Fibroblast of the aortic adventitia (primary cell): ENCODE measurements at regions not wholly inside any gene's neighbourhood (a gene's known extent, or its start where the extent isn't known, plus 50 kb on each side); places are given as distances from the start of the nearest gene placed in this dataset.

Experiments used
- DNase-seq: peaks from one replicate; pipeline ENCODE4 v3.0.0-alpha.2; 2010; ENCODE audit warnings: low read depth
- H3K4me3 ChIP-seq: 2 replicates; pipeline ENCODE4 v1.5.1; 2011; ENCODE audit warnings: low read depth, mild to moderate bottlenecking, control low read depth, low read length, moderate library complexity
- CTCF ChIP-seq: IDR thresholded peaks from 2 replicates; pipeline ENCODE4 v1.5.1; 2011; ENCODE audit warnings: mild to moderate bottlenecking, low read length, control low read depth, inconsistent platforms; ENCODE audit not compliant: insufficient read depth

GRCh38 chr7:26584326-26584725 lies 280.1 kb downstream of the SKAP2 start:
- H3K4me3 ChIP-seq = no peak overlapping the region
- TF ChIP-seq CTCF = no peak
- no peak for DNase-seq

- DNase-seq = no peak
- H3K4me3 ChIP-seq = no peak overlapping the region
- TF ChIP-seq CTCF = no peak
These were observed 279.3 kb downstream of the SKAP2 start for GRCh38 chr7:26584987-26585665.

- TF ChIP-seq CTCF = no peak
- no peak for DNase-seq
- H3K4me3 ChIP-seq = no peak overlapping the region
These were observed 276.9 kb downstream of the SKAP2 start for GRCh38 chr7:26587536-26587935.

GRCh38 chr7:26588511-26588910 lies 275.9 kb downstream of the SKAP2 start:
- TF ChIP-seq CTCF = no peak
- DNase-seq = no peak
- H3K4me3 ChIP-seq = no peak overlapping the region

- no peak overlapping the region for H3K4me3 ChIP-seq
- DNase-seq = no peak
- TF ChIP-seq CTCF = no peak
These were observed 273.7 kb downstream of the SKAP2 start for GRCh38 chr7:26590709-26591108.

- no peak for DNase-seq
- no peak overlapping the region for H3K4me3 ChIP-seq
- no peak for TF ChIP-seq CTCF
These were observed 272.4 kb downstream of the SKAP2 start for GRCh38 chr7:26592011-26592410.

- no peak for DNase-seq
- TF ChIP-seq CTCF = no peak
- H3K4me3 ChIP-seq = no peak overlapping the region
These were observed 271.0 kb downstream of the SKAP2 start for GRCh38 chr7:26593393-26593792.
